ENCODE measurements at regions not wholly inside any gene's neighbourhood (a gene's known extent, or its start where the extent isn't known, plus 50 kb on each side); places are given as distances from the start of the nearest gene placed in this dataset.
A peak's percentile ranks its signal among the peaks of the same experiment; 100 is the strongest.

DNA sequence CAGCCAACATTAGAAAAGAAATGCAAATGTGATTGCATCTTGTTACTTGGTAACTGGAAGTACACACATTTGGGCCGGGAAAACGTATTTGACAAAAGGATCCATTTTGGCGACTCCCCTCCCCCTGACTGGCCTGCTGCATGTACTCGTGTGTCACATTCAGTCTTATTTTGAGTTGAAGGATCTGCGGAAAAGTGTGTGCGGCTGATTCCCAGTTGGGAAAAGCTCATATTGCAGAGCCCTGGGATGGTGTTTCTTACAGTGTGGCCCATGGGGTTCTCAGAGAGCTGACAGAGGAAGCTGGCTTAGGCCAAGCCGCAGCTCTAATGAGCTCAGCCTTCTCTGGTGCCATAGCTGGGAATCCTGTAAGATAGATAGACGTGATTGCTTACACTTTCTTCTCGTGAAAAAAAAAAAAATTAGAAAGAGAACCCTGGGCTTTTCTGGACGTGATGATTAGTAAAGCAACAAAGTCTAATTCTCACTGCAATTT lies 170.3 kb upstream of the ARGLU1 start:
- H3K4me3 ChIP-seq (ENCODE audit: low read depth, low read length), result no peak overlapping the region
- DNase-seq (ENCODE audit: low read depth), result no peak
- TF ChIP-seq, protein P1, sequence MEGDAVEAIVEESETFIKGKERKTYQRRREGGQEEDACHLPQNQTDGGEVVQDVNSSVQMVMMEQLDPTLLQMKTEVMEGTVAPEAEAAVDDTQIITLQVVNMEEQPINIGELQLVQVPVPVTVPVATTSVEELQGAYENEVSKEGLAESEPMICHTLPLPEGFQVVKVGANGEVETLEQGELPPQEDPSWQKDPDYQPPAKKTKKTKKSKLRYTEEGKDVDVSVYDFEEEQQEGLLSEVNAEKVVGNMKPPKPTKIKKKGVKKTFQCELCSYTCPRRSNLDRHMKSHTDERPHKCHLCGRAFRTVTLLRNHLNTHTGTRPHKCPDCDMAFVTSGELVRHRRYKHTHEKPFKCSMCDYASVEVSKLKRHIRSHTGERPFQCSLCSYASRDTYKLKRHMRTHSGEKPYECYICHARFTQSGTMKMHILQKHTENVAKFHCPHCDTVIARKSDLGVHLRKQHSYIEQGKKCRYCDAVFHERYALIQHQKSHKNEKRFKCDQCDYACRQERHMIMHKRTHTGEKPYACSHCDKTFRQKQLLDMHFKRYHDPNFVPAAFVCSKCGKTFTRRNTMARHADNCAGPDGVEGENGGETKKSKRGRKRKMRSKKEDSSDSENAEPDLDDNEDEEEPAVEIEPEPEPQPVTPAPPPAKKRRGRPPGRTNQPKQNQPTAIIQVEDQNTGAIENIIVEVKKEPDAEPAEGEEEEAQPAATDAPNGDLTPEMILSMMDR (IDR thresholded peaks at IDR 0.05; ENCODE audit: control insufficient read depth, extremely low read depth, insufficient read depth), result no peak

DNA sequence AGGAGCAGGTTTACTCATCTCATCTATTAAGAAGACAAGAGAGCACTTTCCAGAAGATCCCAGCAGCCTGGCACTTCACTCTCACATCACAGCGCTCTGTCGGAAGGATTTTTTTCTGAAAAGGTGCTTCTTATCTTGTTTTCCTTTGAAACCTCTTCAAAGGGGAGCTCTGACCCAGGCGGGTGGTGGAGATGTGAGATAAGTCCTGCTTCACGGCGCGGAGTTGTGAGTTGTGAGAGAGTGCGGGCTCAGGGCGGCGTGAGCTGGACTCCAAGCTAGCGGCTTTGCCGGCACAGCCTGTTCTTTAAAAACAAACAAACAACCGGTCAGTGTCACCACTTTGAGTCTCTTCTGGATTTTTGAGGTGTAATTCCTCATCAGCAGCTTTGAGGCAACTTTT lies 169.0 kb upstream of the ARGLU1 start:
- H3K4me3 ChIP-seq (ENCODE audit: low read depth, low read length), result no peak overlapping the region
- TF ChIP-seq, protein P1 (IDR thresholded peaks at IDR 0.05; ENCODE audit: control insufficient read depth, extremely low read depth, insufficient read depth), result no peak
- peak; percentile 68 for DNase-seq (ENCODE audit: low read depth)

DNA sequence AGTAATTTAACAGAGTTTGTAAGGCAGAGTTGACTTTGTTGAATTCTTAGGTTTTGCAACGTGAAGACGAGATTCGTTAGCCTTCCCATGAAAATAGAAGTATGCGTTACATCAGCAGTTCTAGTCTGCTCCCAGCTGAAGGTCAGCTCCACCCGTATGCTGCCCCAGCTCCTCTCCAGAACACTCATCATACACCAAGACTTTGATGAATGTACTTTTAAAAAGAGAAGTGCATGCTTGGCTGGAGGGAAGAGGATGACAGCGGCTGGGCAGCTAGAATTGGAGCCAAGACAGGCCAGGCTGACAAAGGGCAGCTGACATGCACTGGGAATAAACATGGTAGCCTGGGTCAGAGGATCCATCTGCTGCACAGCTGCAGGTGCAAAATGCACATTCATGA lies 166.3 kb upstream of the ARGLU1 start:
- DNase-seq (ENCODE audit: low read depth), result no peak
- H3K4me3 ChIP-seq (ENCODE audit: low read depth, low read length), result no peak overlapping the region
- TF ChIP-seq, protein P1 (IDR thresholded peaks at IDR 0.05; ENCODE audit: control insufficient read depth, extremely low read depth, insufficient read depth), result no peak

DNA sequence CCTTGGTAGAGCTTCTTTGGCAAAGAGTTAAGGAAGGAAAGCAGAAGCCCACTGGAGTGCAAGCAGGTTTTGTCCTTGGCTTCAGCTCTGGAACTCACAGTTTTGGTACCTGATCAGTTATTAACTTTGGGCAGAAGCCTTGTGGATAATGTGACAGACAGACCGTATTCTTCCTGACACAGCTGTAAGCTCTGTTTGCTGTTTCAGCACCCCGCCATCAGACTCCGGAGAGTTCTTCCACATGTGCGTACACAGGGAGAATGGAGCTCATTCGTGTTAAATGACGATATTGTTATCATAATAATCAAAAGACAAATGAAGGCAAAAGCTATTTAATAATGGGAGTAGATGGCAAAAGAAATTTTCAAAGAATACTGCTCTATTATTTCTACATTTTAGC lies 155.1 kb upstream of the ARGLU1 start:
- TF ChIP-seq, protein P1 (IDR thresholded peaks at IDR 0.05; ENCODE audit: control insufficient read depth, extremely low read depth, insufficient read depth), result no peak
- no peak for DNase-seq (ENCODE audit: low read depth)
- H3K4me3 ChIP-seq (ENCODE audit: low read depth, low read length), result no peak overlapping the region

DNA sequence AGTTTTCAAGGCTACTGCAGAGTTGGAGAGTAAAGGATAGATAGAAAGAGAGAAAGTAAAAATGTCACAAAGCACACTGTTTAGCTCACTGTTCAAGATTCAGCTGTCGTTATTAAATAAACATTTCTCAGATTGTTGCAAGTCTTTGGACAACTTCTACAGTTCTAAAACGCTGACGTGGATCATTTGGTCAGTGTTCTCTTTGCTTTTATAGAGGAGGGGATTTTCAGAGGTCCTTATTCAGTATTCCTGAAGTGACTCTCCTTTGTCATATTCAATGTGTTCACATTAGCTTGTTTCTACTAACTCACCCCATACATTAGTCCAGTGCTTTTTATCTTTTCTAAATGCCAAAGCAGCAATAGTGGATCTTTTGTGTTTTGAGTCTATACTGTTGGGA lies 154.7 kb upstream of the ARGLU1 start:
- DNase-seq (ENCODE audit: low read depth), result no peak
- TF ChIP-seq, protein P1 (IDR thresholded peaks at IDR 0.05; ENCODE audit: control insufficient read depth, extremely low read depth, insufficient read depth), result no peak
- no peak overlapping the region for H3K4me3 ChIP-seq (ENCODE audit: low read depth, low read length)

DNA sequence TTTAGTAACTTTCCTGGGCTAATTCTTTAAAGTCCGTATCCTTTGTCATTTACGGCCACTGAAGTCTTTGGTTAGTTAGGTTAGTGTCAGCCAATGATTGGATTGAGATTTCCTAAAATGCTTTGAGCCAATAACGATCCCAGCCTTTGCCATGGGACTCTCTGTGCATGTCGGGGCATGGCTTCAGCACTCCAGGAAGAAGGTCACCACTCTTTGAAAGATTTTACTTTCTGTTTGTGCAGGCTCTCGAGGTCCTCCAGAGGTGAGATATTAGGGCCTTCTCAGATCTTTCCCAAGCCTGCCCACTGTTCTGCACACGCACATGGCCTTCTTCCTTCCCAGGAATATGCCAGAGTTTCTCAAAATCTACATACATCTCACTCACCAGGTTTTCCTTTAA lies 153.7 kb upstream of the ARGLU1 start:
- TF ChIP-seq, protein P1 (IDR thresholded peaks at IDR 0.05; ENCODE audit: control insufficient read depth, extremely low read depth, insufficient read depth), result no peak
- no peak overlapping the region for H3K4me3 ChIP-seq (ENCODE audit: low read depth, low read length)
- DNase-seq (ENCODE audit: low read depth), result no peak

DNA sequence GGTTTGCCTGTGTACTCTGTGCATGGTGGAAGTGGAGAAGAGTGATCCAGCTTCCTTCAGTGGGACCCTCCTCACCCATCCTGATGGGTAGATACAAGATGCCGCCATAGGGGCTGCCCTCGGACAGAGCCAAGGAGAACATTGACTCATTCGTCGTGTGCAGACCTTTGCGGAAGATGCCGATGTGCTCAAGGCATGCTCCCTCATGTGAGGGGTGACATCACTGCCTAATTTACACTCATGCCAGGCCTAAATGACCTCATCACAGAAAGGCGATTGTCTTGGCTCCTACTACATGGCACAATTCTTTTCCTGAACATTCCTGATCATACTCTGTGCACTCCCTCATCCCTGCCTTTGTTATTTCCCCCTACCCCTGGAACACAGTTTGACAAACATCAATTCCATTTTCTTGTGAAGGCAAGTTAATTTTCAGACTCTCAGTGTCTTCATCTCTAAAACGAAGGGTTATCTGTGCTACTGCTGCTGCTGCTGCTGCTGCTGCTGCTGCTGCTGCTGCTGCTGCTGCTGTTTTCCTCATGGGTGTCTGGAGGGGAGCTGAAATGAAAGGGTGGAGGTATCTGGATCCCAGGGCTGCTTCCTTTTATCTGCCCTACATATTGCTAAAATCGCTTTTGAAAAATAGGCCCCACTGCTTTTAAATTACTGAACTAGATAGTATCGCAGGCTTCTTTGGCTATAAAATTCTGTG lies 146.5 kb upstream of the ARGLU1 start:
- TF ChIP-seq, protein P1 (IDR thresholded peaks at IDR 0.05; ENCODE audit: control insufficient read depth, extremely low read depth, insufficient read depth), result no peak
- H3K4me3 ChIP-seq (ENCODE audit: low read depth, low read length), result no peak overlapping the region
- no peak for DNase-seq (ENCODE audit: low read depth)

All from LNCaP clone FGC (cell line).